ENCODE measurements at regions not wholly inside any gene's neighbourhood (a gene's known extent, or its start where the extent isn't known, plus 50 kb on each side); places are given as distances from the start of the nearest gene placed in this dataset.

- TF ChIP-seq ZNF318 (IDR thresholded peaks at IDR 0.05; ENCODE audit: borderline replicate concordance in 1 of 2, low read depth in 1 of 2), result no peak
- TF ChIP-seq, protein P1, sequence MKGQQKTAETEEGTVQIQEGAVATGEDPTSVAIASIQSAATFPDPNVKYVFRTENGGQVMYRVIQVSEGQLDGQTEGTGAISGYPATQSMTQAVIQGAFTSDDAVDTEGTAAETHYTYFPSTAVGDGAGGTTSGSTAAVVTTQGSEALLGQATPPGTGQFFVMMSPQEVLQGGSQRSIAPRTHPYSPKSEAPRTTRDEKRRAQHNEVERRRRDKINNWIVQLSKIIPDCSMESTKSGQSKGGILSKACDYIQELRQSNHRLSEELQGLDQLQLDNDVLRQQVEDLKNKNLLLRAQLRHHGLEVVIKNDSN (CRISPR knock-in tag; IDR thresholded peaks at IDR 0.05), result no peak
- TF ChIP-seq TEAD2 (tag; IDR thresholded peaks at IDR 0.05), result no peak
- no peak for TF ChIP-seq ZNF146 (CRISPR knock-in tag; IDR thresholded peaks at IDR 0.05; ENCODE audit: unreplicated experiment)
- no peak for TF ChIP-seq MAFK (IDR thresholded peaks at IDR 0.05; ENCODE audit: low read length)
These were observed 155.0 kb downstream of the TUSC7 start (continued) for GRCh38 chr3:116864590-116864927.

All from K562 (cell line).